ENCODE measurements at regions not wholly inside any gene's neighbourhood (a gene's known extent, or its start where the extent isn't known, plus 50 kb on each side); places are given as distances from the start of the nearest gene placed in this dataset.

DNA sequence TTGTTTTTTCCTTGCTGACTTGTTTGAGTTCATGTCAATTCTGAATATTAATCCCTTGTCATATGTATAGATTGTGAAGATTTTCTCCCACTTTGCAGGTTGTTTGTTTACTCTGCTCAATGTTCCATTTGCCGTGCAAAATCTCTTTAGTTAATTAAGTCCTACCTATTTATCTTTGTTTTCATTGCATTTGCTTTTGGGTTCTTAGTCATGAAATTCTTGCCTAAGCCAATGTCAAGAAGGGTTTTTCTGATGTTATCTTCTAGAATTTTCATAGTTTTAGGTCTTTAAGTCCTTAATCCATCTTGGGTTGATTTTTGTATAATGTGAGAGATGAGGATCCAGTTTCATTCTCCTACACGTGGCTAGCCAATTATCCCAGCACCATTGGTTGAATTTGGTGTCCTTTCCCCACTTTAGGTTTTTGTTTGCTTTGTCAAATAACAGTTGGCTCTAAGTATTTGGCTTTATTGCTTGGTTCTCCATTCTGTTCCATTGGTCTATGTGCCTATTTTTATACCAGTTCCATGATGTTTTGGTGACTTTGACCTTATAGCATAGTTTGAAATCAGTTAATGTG, 163.1 kb upstream of the PGR start:
- intact Hi-C loops (cut with DNase I) = no loop called here
- Histone ChIP-seq H3K36me3 (no peaks in the 10 kb centered on the region), H3K9me3 (no peaks in the 10 kb centered on the region), H3K4me1 (replicated peaks) (no peaks in the 10 kb centered on the region), H3K27me3 (replicated peaks; ENCODE audit: insufficient read depth) (no peaks in the 10 kb centered on the region), H3K4me3 (no peak overlapping the region), H3K27ac (no peak overlapping the region)
- 63% methylated on average over 2 of the region's 2 CpGs for WGBS
- no peak for DNase-seq (ENCODE audit: low spot score)
- TF ChIP-seq POLR2A (IDR thresholded peaks at IDR 0.05) (no peak), POLR2AphosphoS5 (IDR thresholded peaks at IDR 0.05) (no peak)
- TF ChIP-seq, protein P1, sequence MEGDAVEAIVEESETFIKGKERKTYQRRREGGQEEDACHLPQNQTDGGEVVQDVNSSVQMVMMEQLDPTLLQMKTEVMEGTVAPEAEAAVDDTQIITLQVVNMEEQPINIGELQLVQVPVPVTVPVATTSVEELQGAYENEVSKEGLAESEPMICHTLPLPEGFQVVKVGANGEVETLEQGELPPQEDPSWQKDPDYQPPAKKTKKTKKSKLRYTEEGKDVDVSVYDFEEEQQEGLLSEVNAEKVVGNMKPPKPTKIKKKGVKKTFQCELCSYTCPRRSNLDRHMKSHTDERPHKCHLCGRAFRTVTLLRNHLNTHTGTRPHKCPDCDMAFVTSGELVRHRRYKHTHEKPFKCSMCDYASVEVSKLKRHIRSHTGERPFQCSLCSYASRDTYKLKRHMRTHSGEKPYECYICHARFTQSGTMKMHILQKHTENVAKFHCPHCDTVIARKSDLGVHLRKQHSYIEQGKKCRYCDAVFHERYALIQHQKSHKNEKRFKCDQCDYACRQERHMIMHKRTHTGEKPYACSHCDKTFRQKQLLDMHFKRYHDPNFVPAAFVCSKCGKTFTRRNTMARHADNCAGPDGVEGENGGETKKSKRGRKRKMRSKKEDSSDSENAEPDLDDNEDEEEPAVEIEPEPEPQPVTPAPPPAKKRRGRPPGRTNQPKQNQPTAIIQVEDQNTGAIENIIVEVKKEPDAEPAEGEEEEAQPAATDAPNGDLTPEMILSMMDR (IDR thresholded peaks at IDR 0.05) = no peak

- intact Hi-C loops (cut with DNase I) = no loop called here
- Histone ChIP-seq H3K4me3 (no peak overlapping the region), H3K27ac (no peak overlapping the region), H3K9me3 (no peaks in the 10 kb centered on the region), H3K4me1 (replicated peaks) (no peaks in the 10 kb centered on the region), H3K36me3 (no peaks in the 10 kb centered on the region), H3K27me3 (replicated peaks; ENCODE audit: insufficient read depth) (no peaks in the 10 kb centered on the region)
- no peak for TF ChIP-seq POLR2A (IDR thresholded peaks at IDR 0.05)
- TF ChIP-seq, protein P1 (IDR thresholded peaks at IDR 0.05) = no peak
- no peak for TF ChIP-seq POLR2AphosphoS5 (IDR thresholded peaks at IDR 0.05)
- WGBS = 68% methylated on average over 1 of the region's 1 CpG
- DNase-seq (ENCODE audit: low spot score) = no peak
These were observed 161.7 kb upstream of the PGR start for GRCh38 chr11:101291279-101291678.

- Histone ChIP-seq H3K36me3 (no peaks in the 10 kb centered on the region), H3K27ac (no peak overlapping the region), H3K27me3 (replicated peaks; ENCODE audit: insufficient read depth) (no peaks in the 10 kb centered on the region), H3K4me1 (replicated peaks) (no peaks in the 10 kb centered on the region), H3K4me3 (no peak overlapping the region), H3K9me3 (no peaks in the 10 kb centered on the region)
- WGBS = 61% methylated on average over 3 of the region's 3 CpGs
- no peak for DNase-seq (ENCODE audit: low spot score)
- TF ChIP-seq POLR2AphosphoS5 (IDR thresholded peaks at IDR 0.05) (no peak), POLR2A (IDR thresholded peaks at IDR 0.05) (no peak)
- TF ChIP-seq, protein P1 (IDR thresholded peaks at IDR 0.05) = no peak
- intact Hi-C loops (cut with DNase I) = no loop called here
These were observed 158.8 kb upstream of the PGR start for GRCh38 chr11:101288392-101288791.

- H3K4me3 ChIP-seq = no peak overlapping the region
- H3K27me3 ChIP-seq (replicated peaks; ENCODE audit: insufficient read depth) = no peaks in the 10 kb centered on the region
- no peaks in the 10 kb centered on the region for H3K36me3 ChIP-seq
- no peak overlapping the region for H3K27ac ChIP-seq
- no peak for DNase-seq (ENCODE audit: low spot score)
- H3K4me1 ChIP-seq (replicated peaks) = no peaks in the 10 kb centered on the region
- TF ChIP-seq POLR2A (IDR thresholded peaks at IDR 0.05) (no peak), POLR2AphosphoS5 (IDR thresholded peaks at IDR 0.05) (no peak)
- TF ChIP-seq, protein P1 (IDR thresholded peaks at IDR 0.05) = no peak
- intact Hi-C loops (cut with DNase I) = no loop called here
- 95% methylated on average over 1 of the region's 1 CpG for WGBS
- no peaks in the 10 kb centered on the region for H3K9me3 ChIP-seq
These were observed 150.1 kb upstream of the PGR start for GRCh38 chr11:101279728-101280127.

DNA sequence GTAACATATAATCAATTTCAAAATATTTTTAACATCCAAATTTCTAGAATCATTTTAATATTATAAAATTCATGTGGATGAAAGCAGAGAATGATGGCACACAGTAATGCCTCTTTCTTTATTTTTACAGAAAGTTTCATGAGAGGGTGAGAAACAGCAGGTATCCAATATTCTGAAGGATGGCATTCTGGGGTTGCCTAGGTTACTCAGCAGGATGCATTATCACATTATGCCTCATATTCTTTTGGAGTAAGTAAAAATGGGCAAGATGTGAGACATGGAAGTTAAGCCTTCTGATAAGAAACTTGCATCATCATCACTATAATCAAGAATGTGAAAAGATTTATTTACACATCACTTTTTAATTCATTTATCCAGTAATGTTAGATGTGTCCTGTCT, 148.7 kb upstream of the PGR start:
- H3K4me3 ChIP-seq = no peak overlapping the region
- no peaks in the 10 kb centered on the region for H3K27me3 ChIP-seq (replicated peaks; ENCODE audit: insufficient read depth)
- no peak overlapping the region for H3K27ac ChIP-seq
- intact Hi-C loops (cut with DNase I) = no loop called here
- H3K4me1 ChIP-seq (replicated peaks) = no peaks in the 10 kb centered on the region
- H3K36me3 ChIP-seq = no peaks in the 10 kb centered on the region
- no peak for TF ChIP-seq POLR2A (IDR thresholded peaks at IDR 0.05)
- no peak for TF ChIP-seq POLR2AphosphoS5 (IDR thresholded peaks at IDR 0.05)
- TF ChIP-seq, protein P1 (IDR thresholded peaks at IDR 0.05) = no peak
- DNase-seq (ENCODE audit: low spot score) = no peak
- H3K9me3 ChIP-seq = no peaks in the 10 kb centered on the region

All from prostate gland (tissue), 2 donors.